ENCODE measurements at regions not wholly inside any gene's neighbourhood (a gene's known extent, or its start where the extent isn't known, plus 50 kb on each side); places are given as distances from the start of the nearest gene placed in this dataset.

- no peak for DNase-seq
Observed at GRCh38 chr4:38609614-38610013, 54.4 kb upstream of the KLF3 start.

DNA sequence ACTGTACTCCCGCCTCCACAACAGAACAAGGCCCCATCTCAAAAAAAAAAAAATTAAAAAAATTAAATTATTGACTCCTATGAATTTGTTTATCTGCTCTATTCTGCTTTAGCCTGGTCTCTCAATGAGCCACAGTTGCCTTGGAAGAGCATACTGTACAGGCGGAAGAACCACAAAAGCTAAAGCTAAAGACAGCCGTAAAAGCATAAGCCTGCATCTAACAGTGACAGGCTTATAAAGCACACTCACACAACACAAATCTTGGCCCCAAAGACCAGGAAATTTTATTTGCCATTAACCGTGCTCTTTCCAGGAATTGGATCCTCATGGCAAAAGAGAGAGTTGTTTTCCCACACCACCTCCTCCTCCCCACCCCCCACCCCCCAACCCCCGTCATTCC lies 53.5 kb upstream of the KLF3 start:
- no peak for DNase-seq

DNA sequence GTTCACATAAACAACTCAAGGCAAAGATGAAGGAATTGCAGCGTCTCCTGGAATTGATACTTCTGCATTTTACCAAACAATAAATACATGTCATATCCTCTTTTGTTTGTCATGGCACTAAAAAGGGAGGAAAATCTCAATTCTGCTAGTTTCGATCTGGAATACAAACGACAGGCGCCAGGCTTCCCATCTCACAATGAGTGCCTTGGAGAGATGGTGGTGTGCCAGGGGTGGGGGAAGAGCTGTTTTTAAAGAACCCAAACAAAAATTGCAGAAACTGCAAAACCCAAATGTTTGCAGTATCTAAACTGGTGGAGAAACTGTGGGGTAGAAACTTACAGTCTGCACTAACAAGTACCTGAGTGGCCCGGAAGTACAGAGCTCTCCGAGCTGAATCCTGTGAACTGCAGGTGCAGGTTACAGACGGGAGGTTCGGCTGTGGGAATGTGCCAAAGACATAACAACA lies 53.0 kb upstream of the KLF3 start:
- no peak for DNase-seq

GRCh38 chr4:38611676-38612075 lies 52.3 kb upstream of the KLF3 start:
- no peak for DNase-seq

- no peak for DNase-seq
Observed at GRCh38 chr4:38612646-38613414, 51.2 kb upstream of the KLF3 start.
